NCI-H82 treated with DMSO at 0.1 percent for 48 hours (cell line): ENCODE measurements at regions not wholly inside any gene's neighbourhood (a gene's known extent, or its start where the extent isn't known, plus 50 kb on each side); places are given as distances from the start of the nearest gene placed in this dataset.
"Not testable (repeated sequence)": the region's sequence is repeated elsewhere in the genome, so short reads cannot be mapped to it uniquely, and the experiment has no call there.

Experiments used
- DNase-seq: peaks from one replicate; lab custom pipeline; 2025; ENCODE audit not compliant: unreplicated experiment; lab: John Stamatoyannopoulos, UW

GRCh38 chr3:106825962-106826605, 551.2 kb upstream of the CCDC54 start:
- DNase-seq, result no peak

- DNase-seq, result peak; percentile 44
Observed at GRCh38 chr3:106826791-106827311, 550.4 kb upstream of the CCDC54 start.

GRCh38 chr3:106827515-106828213, 549.6 kb upstream of the CCDC54 start:
- no peak for DNase-seq

DNA sequence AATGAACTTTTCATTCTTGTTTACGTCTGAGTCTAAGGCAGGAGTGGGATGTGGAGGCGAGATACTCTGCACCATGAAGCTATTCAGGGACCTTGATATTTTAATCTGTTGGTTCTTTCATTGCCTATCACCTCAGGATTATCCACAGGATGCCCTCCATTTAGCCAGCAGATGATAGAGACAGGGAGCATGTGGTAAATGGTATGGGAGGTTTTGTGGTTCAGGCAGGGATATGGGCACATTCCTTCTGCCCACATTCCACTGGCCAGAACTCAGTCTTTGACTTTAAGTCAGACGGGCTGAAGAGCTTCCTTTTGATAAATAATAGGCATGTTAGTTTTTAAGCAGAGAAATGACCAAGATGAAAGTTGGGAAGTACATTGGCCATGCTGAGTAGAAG, 548.0 kb upstream of the CCDC54 start:
- DNase-seq, result no peak

DNA sequence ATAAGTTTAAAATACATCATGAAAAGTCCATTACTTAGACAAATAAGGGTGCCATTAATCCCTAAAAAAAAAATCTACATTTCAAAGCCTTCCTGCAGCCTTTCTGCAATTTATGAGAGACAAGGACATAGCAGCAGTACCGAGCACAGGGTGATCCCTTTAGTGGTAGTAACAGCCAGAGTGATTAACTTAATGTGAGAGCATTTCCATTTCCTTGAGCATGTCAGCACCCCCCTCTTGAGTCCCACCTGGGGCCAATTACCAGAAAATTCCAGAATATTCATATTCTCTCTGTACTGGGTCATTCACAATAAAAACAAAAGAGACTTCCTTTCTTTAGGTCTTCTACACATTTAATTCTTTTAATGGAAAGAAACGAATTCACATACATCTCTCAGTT, 546.9 kb upstream of the CCDC54 start:
- DNase-seq, result no peak

DNA sequence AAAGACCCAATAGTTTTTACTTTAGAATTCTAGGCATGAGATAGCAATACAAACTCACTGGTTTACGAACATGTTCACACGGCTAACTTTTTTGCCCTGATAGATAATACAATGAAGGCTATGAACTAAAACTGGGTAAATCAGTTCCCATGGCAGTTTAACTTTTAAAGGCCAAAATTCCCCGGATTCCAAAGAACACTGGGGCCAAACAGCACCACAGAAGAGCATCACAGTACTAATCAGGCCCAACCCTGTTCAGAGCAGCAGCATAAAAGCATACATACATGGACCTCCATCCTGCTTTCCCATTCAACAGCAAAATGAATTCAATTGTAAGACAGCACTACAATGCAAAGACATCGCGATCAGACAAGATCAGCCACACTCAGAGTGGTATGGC, 540.3 kb upstream of the CCDC54 start:
- no peak for DNase-seq

GRCh38 chr3:106837616-106838015, 539.6 kb upstream of the CCDC54 start:
- DNase-seq, result no peak

DNA sequence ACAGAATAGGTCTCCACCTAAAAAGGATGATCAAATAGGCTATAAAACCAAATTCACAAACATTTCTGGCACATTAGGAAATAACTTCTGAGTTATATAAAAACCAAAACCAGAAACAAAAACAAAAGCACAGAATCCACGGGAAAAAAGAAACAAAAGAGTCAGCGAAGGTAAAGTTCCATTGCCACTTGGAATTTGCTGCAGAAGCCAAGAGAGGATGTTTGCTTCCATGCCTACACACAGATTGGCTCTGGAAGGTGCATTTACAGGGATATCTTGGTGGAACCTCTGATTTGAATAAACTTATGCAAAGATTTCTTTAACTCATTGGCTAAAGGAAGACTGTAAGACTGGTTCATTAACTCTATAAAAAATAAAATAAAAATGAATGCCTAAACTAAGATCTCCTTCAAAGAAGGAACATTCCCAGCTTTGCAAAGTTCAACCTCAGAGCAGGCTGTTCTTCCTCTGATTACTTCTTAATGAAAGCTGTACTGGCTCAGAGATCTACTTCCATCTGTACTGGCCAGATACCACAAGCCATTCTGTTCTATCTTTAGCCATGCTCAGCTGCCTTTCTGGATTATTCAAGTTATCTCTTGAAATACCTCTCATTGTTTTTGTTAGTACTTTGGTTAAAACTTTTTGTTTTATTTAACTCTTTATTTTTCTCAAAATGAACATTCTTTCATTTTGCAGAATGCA, 537.5 kb upstream of the CCDC54 start:
- no peak for DNase-seq

DNA sequence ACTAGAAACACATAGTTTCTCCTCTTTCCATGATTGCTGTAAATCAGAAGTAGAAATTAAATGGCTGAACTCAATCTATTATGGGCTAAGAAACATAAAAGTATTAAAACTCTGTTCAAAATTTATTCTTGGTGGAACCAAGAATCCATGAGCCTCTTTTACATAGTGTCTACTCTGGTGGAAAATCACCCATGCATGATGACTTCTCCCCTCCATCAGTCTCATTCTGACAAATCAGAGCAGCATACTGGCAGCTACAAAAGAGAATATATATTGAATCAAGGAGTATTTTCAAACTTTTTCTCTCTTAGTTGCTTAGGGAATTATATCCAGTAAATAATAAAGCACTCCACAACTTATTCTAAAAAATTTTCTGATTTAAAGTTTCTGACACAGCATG, 536.9 kb upstream of the CCDC54 start:
- no peak for DNase-seq

- no peak for DNase-seq
Observed at GRCh38 chr3:106842151-106842550, 535.1 kb upstream of the CCDC54 start.

- DNase-seq, result no peak
Observed at GRCh38 chr3:106844638-106845037, 532.6 kb upstream of the CCDC54 start.

GRCh38 chr3:106848099-106848498, 529.1 kb upstream of the CCDC54 start:
- DNase-seq, result no peak

GRCh38 chr3:106850437-106850836, 526.8 kb upstream of the CCDC54 start:
- DNase-seq, result no peak

DNA sequence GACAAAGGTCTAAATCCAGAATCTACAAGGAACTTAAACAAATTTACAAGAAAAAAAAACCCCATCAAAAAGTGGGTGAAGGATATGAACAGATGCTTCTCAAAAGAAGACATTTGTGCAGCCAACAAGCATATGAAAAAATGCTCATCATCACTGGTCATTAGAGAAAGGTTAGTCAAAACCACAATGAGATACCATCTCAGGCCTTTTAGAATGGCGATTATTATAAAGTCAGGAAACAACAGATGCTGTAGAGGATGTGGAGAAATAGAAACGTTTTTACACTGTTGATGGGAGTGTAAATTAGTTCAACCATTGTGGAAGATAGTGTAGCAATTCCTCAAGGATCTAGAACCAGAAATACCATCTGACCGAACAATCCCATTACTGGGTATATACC, 518.9 kb upstream of the CCDC54 start:
- DNase-seq, result not testable (repeated sequence)

DNA sequence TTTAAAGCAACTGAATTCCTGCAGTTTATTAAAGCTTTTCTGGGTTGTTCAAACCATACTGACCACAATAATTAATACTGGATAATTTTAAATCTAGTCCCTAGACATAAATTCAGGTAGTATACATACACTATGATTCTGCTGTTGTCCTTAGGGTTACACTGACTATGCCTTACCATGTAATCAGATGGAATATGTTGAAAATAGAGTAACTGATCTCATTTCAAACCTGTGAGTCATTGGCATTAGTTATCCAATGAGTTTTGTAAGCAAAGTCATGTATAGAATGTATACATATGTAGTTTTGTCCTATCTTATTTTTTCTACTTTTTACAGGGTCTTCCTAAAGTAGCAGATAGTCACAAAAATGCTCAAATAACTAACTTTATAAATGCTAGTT, 517.1 kb upstream of the CCDC54 start:
- DNase-seq, result no peak

- DNase-seq, result no peak
Observed at GRCh38 chr3:106862067-106862466, 515.2 kb upstream of the CCDC54 start.

GRCh38 chr3:106877627-106878026, 499.6 kb upstream of the CCDC54 start:
- DNase-seq, result no peak

DNA sequence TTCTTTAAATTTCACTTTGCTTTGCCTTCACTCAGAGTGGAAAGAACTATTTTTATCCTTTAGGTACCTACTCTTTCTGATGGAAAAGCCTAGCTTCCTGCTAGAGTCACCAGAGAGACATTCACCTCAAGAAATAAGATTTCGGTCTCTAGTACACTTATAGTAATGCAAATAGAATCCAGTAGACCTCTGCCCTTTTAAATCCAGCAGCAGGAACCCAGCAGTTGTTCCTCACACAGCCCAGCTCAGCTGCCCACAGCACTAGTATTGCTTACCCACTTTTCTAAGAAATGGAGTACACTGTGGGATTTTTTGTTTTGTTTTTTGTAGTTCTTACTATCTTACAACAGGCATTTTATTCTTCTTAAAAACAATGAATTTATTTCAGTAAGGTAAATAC, 497.0 kb upstream of the CCDC54 start:
- no peak for DNase-seq

GRCh38 chr3:106881186-106881585, 496.1 kb upstream of the CCDC54 start:
- no peak for DNase-seq

DNA sequence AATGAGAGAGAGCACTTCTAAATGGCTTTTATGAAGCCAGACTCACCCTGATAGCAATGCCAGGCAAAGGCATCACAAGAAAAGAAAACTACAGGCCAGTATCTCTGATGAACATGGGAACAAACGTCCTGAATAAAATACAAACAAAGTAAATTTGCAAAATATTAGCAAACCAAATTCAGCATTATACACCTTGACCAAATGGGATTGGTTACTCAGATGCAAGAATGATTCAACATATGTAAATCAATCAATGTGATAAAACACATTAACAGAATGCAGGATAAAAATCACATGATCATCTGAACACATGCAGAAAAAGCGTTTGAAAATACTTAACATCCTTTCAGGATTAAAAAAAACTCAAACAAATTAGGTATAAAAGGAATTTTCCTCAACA, 494.9 kb upstream of the CCDC54 start:
- no peak for DNase-seq

DNA sequence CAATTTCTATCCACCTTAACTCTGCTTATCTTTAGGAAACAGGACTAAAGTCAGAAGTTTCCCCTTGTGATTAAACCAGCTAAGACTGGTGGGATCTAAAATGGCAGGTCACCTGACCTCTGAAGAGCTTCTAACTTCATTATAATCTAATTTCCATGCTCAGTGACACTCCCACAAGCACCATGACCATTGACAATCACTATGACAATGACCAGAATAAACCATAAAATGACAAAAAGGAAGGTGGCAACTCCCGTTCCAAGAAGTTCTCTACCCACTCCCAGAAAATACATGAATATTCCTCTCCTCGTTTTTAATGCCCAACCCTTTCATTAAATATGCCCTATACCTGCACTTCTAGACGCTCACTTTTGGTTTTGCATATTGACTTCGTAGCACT, 471.2 kb upstream of the CCDC54 start:
- DNase-seq, result no peak
